Stimulated activated CD4-positive, alpha-beta T cell treated with anti-CD3 and anti-CD28 coated beads, Interleukin-12 subunit alpha, Interleukin-12 subunit beta, amount 100 ng/mL, for 48 hours (primary cell): ENCODE measurements at regions not wholly inside any gene's neighbourhood (a gene's known extent, or its start where the extent isn't known, plus 50 kb on each side); places are given as distances from the start of the nearest gene placed in this dataset.

ENCODE experiments used
- DNase-seq, 3 donors: peaks; one replicate each; pipeline ENCODE4 v3.0.0-alpha.2; 2020; ENCODE audit warnings: low read depth in 2 of 3, low spot score in 1 of 3

DNA sequence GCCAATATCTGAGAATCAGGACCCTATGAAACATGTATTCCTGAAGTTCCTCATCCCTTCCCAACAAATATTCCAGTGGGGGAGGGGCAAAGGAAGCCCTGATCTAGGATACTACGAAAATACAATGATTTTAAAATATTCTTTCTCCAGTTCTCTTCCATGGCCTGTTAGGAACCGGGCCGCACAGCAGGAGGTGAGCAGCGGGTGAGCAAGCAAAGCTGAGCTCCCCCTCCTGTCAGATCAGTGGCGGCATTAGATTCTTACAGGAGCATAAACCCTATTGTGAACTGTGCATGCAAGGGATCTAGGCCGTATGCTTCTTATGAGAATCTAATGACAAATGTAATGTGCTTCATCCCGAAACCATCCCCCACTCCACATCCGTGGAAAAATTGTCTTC is 370.8 kb downstream of the WDR11 start:
- no peak for DNase-seq

- no peak for DNase-seq
Observed at GRCh38 chr10:121222842-121223241, 371.7 kb downstream of the WDR11 start.

- DNase-seq: no peak
Observed at GRCh38 chr10:121231079-121231478, 367.2 kb downstream of the FGFR2 start.

- DNase-seq: no peak
Observed at GRCh38 chr10:121232494-121232893, 365.8 kb downstream of the FGFR2 start.

GRCh38 chr10:121235692-121236091 is 362.6 kb downstream of the FGFR2 start:
- DNase-seq: no peak

DNA sequence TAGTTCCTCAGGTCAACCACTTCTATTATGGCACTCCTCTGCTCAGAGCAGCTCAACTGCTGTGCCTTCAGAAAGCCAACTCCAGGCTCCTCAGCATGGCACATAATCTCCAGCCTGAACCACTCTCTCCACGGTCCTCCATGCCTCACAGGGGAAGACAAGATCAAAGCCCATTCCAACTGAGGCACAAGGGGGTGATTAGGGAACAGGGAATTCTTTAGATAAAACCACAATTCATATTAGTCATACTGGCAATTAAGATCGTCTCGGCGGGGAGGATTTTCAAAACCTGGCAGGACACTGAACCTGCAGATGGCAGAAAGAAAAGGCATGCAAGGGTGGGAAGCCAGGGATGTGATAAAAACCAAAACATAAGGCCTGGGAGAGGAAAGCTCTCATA is 361.6 kb downstream of the FGFR2 start:
- no peak for DNase-seq

GRCh38 chr10:121237718-121238117 is 360.5 kb downstream of the FGFR2 start:
- no peak for DNase-seq

DNA sequence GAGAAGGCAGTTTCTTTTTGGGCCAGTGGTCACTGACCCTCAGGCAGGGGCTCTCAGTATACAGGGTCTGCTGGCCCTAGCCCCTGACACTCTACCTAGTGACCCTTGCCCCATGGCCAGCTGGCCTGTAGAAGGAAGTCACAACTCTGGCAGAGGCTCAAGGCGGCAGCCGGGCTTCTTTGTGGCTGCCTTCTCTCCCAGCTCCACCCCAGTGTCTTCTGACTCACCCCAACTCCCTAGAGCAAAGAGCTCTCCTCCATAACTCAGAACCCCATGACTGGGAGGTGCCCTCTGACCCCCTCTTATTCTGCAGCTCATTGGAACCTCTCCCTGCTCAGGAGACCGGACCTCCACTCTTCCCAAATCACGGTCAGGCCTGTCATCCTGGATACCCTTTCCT is 358.2 kb downstream of the FGFR2 start:
- DNase-seq: no peak

- DNase-seq: no peak
Observed at GRCh38 chr10:121240556-121240955, 357.7 kb downstream of the FGFR2 start.

GRCh38 chr10:121241337-121241736 is 356.9 kb downstream of the FGFR2 start:
- no peak for DNase-seq

- no peak for DNase-seq
Observed at GRCh38 chr10:121242741-121243608, 355.3 kb downstream of the FGFR2 start.

DNA sequence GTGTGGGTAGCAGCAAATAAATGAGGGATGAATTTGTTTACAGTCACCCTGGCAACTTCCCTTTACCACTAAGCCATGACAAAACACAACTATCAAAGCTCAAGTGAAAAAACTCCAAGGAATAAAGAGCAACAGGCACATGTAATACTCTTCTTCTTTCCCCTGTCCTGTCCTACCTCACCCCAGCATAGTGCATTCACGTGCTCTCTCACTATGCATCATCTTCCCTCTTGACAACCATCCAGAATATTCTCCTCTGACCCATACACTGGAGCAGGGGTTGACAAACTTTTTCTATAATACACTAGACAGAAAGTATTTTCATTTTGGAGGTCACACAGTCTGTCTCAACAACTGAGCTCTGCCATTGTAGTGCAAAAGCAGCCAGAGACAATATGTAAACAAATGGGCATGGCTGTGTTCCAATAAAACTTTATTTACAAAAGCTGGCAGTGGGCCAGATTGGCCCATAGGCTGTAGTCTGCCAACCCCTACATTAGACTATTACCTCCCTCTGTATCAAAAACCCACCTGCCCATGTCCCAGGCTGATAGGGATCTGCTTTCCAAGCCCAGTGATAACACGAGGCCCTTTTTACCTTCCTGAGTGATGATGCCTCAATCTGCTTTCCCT is 354.5 kb downstream of the FGFR2 start:
- no peak for DNase-seq

GRCh38 chr10:121244818-121245217 is 353.4 kb downstream of the FGFR2 start:
- DNase-seq: no peak

GRCh38 chr10:121245754-121246153 is 352.5 kb downstream of the FGFR2 start:
- no peak for DNase-seq

DNA sequence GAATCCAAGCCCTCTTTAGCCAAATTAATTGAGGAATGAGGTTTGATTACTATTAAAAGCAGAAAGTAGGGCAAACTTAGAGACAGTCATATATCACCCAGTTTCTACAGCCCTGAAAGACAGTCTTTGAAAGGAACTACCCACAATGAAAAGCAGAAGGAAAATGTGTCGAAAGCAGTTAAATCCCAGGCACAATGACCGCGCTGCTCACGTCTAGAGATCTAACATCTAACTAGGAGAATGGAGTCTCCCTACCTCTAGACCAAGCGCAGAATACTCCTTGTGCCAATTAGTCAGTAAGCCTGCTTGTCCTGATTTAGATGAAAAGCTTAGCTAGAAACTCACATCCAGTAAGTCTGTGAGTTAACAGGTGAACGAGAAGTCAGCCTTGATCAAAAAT is 350.0 kb downstream of the FGFR2 start:
- no peak for DNase-seq

GRCh38 chr10:121250995-121251764 is 347.1 kb downstream of the FGFR2 start:
- no peak for DNase-seq

DNA sequence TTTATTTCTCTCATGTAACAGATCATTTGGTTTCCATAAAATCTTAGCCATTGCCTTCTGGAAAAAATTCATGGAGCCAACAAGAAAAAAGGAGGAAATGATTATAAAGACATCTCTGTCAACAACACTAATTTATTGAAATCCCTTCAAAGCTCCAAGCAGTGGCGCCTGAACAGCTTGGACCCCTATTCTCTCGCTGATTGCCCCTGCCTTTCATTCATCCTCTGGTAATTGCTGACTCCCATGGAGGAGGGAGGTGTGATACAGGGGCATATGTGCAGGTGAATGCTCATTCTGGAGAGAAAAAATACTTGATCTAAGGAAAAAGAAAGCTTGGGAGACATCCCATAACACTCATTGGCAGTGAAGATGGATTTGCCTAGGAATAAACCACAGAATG is 345.5 kb downstream of the FGFR2 start:
- no peak for DNase-seq

DNA sequence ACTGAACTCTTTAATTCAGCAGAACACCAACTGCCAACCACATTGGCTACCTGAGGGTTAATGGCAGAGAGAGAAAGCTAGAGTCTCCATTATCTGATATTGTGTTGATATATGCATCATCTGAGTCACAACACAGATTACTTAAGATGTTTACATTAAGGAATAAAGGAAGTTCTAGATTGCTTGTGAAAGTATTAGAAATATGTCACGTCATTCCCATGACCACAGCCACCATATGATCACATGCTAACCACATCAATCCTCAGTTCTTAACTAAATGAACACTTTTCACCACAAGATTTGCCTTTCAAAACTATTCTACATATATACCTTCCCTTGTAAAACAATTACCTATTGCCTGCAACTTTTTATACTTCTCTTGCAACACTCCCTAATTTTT is 337.9 kb downstream of the FGFR2 start:
- DNase-seq: no peak

DNA sequence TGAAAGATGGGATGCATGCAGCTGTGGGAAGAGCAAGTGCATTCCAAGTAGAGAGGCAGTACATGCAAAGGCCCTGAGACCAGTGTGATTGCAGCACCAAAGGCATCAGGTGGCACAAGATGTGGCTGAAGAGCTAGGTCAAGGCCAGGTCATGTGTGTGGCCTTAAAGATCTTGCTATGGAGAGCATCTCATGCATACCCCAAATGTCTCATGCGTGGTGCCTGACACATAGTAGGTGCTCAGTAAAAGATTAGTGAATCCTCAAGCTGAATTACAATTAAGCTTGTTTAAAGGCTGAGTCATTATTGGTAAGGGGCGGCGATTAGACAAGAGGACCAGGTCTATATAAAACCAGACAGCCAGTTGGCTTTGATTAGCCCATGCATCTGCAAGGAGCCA is 336.6 kb downstream of the FGFR2 start:
- no peak for DNase-seq

DNA sequence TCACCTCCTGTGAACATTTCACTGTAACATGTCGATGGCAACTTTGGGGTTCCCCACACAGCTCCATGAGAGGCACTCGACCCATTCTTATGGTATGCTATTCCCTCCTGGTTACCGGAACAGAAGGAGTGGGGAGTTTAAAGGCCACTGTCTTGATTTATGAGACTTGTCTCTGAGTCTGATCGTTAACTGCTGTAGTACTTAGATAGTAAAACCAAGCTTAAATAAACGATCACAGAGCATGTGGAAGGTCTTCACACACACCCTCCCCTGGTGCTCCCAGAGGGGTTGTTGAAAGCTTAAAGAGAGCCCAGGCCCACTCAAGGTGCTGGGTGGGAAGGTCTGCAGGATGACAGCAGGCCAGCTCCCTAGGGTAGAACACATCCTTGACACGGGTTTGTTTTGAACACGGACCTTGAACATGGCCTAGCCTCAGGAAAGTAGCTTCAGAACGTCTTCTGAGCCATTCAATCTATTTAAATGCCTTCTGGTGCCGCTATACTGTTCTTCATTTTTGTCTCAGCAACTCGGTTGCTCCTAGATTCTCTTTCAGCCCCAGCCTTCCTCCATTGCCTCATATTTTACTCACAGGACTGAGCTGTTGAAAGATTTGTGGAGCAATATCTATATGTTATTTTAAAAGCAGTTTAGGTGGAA is 335.3 kb downstream of the FGFR2 start:
- no peak for DNase-seq

GRCh38 chr10:121263431-121263783 is 334.8 kb downstream of the FGFR2 start:
- no peak for DNase-seq
